NCI-H446 treated with DMSO at 0.1 percent for 48 hours (cell line): ENCODE measurements at regions not wholly inside any gene's neighbourhood (a gene's known extent, or its start where the extent isn't known, plus 50 kb on each side); places are given as distances from the start of the nearest gene placed in this dataset.

Source experiments
- DNase-seq: peaks from one replicate; lab custom pipeline; 2025; lab: John Stamatoyannopoulos, UW

DNA sequence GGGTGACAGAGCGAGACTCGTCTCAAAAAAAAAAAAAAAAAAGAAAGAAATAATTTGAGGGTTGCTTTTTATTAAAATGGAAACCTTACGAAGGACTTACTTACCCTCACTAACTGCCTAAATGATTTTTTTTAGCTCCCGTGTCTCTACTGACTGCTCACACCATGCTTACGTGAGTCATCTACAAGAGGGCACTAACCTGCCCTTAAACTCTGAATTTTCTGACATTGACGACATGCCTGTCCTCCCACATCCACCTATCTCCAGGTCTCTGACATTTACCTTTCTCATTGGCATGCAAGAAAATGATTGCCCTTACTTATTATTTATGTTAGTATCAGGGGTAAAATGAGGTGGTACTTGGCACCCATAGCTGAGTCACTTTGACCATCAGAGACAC, 1286.3 kb upstream of the AUTS2 start:
- no peak for DNase-seq

DNA sequence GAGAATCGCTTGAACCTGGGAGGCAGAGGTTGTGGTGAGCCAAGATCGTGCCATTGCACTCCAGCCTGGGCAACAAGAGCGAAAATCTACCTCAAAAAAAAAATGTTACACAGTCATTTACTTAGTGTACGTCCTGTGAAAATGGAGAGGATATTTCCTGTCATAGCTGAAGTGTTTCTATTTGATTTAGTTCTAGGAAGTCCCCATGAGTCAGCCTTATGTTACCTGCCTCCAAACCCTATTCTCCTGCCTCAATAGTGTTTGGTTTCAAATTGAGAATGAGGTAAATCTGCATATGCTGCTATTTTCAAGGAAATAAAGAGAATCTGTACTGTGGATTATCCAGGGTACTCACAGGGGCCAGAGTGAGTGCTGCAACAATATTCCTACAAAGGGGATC, 1284.5 kb upstream of the AUTS2 start:
- DNase-seq: no peak

DNA sequence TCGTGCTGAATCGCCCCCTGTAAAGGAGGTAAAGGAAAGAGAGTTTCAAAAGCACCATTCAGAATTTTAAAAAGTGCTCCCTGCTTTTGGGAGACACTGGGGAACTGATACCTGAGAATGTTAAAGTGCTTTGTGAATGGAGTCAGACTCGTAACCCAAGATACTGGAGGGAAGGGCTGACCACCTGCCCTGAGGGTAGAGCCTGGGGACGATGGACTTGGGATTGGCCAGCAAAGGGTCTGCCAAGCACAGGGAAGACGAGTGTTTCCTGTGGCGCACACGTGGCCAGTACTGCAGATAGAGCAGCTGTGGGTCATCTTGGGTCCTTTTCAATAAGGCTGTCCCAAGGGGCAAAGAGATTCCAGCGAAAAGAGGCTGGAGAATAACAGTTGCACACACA, 1284.1 kb upstream of the AUTS2 start:
- no peak for DNase-seq

DNA sequence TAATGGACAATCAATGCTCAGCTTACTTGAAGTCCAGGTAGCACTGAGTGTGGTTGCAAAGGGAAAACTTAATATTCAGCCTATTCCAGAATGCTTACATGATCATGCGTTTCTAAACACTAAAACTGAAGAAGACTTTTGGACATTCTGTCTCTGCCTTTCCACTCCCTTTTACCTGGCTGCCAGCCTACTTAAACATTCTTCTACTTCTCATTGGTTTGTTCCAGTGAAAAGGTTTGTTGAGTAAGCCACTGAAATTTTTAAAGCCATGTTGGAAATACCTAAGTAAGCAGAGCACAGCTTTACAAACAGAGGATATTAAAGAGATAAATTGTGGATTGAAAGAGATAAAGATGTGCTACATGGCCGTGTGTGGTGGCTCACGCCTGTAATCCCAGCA, 1280.8 kb upstream of the AUTS2 start:
- DNase-seq: no peak

DNA sequence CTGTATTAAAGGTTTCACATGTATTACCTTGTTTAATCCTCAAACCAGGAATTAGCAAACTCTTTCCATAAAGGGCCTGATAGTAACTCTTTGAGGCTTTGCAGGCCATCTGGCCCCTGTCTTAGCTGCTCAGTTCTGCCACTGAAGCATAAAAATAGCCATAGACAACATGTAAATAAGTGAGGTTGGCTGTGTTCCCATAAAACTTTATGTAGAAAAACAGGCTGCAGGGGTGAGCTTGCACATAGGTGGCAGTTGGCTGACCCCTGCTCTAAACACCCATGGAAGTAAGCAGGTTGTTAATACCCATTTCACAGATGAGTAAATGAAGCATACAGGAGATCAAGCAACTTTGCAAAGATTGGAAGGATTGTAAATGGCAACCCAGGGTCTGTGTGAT, 1279.2 kb upstream of the AUTS2 start:
- no peak for DNase-seq

DNA sequence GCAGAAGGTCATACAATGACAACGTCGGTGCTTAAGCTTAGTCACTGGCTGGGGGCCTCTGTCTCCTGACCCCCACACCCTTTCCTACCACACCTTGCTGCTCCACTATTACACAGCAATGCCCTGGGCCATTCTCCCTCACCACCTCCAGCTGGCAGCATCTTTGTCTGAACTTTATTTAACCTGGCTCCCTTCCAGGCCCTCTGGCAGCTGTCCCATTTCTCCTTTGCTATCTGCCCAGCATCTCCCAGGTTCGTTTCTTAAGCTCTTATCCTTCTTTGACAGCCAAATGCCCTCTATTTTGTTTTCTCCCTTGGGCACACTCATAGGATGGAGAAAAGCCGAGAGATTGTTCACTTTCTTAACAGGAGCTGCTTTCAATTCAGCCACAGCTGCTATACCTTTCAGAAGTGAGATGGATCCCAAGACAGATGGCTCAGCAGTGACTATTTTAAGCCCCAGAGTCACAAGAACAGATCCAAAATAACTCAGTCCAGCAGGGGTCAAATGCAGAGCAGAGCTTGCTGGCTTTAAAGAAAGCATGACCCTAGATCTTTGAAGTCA, 1277.1 kb upstream of the AUTS2 start:
- no peak for DNase-seq

DNA sequence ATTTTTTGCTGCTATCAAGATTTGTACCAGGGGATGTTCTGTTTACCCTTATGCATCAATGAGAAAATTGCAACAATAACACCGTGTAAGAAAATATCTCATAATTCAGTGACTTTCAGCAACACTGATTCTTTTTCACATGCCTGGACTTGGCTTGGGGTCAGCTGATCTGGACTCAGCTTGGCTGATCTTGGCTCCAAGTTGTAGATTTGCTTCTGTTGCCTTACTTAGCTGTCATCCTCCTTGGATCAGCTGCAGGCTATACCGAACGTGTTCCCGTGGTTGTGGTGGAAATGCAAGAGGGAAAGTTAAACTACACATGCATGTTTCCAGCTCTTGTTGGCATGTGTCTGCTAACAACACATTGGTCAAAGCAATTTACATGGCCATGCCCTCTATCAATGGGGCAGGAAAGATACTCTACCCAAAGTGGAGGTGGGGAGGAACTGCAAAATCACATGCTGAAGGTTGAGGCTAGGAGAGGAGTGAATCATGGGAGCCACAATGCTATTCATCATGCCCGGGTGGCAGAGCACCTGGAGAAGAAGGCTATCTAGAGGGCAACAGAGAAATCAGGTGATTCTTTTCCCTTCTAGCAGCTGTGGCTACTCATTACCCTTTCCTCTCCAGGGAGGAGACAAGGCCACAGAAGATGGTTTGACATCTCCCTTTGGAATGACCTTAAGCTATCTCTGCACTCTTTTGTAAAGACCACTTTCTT, 1276.3 kb upstream of the AUTS2 start:
- DNase-seq: no peak

DNA sequence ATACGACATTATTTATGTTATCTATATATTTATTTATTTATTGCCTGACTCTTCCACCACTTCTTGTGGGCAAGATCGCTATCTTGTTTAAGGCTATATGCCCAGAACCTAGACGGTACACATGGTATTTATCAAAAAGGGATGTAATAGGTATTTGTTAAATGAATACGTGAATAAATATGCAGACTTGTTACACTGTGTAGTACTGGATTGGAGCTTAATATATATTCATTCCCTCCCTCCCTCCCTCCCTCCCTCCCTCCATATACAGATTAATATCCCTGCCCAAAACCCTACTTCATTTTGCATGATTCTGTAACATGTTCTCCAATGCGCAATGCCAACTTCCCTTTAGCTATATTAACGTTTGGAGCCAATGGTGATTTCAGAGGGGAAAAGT, 1273.7 kb upstream of the AUTS2 start:
- DNase-seq: no peak

DNA sequence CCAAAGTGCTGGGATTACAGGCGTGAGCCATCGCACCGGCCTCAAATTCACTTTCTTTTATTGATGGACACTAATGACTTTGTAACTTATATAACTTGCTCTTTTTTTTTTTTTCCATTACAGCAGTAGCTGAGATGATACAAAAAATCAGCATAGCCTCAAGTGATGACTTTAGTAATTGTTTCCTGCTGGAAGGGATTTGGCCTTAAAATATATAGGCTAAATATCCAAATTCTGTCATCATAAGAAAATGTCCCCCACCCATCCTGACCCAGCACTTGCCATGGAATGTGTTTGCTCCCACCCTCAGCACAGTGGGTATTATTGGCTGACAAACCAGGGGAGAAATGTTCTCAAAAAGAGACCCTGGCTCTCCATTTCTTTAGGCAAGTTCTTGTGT, 1264.1 kb upstream of the AUTS2 start:
- no peak for DNase-seq

DNA sequence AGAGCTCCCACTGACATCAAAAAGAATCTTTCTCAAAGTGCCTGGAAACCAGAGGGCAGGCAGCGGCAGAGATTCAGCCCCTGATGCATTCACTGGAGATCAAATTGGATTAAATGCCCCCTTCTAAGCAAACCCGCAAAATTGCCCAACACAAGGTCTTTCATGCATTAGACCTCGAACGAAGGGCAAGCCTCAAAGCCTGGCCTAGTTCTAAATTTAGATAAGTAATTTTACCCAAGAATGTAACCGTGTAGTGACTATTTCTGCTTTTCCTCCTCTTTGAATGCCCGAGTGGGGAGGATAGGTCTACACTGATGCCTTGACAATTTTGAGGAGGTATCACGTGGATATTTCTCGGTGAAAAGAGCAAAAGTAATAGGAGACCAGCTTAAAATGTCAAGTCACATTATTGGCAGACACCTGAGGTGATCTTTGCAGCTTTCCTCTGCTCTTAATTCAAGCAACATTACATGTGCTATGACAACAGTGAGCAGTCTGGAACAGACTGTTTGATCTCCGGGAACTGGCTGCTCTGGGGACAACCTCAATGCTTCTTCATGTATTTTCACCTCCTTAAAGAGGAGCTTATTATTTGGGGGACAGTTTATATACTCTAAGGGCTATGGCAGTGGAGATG, 1263.5 kb upstream of the AUTS2 start:
- no peak for DNase-seq

DNA sequence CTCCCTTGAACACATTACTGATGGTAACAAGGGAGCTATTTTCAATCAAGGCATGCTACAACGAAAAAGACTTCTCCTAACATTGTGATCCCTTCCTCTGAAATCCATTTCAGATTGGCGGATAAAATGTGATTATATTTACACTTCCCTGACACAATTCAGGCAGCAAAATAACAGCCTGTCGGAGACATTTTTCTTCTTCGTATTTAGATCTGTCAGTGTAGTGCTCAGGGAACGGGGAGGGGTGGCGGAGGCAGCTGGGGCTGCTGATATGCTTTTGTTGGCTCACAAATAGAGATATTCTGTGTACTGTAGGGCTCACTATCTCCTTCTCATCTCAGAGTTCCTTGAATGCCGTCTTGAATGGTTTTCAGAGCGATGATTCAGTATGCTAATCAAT, 1261.7 kb upstream of the AUTS2 start:
- DNase-seq: no peak

DNA sequence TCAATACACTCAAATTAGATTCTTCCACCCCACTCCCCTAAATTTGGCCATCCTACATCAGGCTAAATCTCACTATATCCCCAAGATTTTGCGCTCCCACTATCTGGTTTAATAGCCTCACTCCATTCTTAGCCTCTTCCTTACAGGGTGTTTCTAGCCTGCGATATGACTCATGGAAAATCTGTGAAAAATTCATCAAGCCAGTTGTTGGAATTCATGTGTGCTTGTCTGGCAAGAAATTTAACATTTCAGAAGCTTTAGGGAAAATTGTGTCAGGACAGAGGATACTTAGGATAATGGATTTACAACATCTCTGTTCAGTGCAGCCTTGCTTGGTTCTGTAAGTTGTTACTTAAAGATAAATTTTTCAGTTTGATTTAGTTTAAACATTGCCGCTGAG, 1249.9 kb upstream of the AUTS2 start:
- DNase-seq: no peak

DNA sequence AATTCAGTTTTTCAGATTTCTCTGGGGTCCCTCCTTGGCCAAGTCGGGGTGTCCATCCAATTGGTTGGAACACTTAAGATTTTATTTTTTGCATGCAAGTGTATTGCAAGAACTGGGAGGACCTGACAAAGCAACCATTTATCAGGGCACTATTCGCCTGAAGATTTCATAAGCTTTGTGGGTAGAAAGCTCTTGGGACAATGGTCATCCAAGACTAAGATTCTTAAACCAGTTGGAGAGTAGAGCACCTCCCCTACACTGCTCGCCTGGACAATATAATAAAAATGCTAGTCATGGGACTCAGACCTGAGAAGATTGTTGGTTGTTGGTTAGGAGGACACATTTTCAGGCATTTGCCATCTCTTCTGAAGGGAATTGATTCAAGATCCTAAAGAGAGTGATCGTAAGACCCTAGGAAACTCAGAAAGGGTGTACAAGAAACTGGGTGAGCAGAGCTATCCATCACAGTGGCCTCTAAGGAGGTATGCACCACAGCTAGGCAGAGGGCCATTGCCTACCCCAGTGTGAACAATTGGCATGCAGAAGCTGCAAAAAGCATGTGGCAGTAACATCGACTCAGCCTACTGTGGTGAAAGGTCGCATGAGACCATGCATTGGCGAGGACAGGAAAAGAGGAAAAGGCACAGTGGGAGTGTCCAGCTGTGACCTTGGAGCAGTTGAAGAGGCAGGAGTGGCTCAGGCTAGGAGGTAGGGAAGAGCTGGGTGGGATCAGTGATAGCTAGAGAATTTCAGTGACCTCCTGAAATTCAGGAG, 1235.3 kb upstream of the AUTS2 start:
- no peak for DNase-seq

DNA sequence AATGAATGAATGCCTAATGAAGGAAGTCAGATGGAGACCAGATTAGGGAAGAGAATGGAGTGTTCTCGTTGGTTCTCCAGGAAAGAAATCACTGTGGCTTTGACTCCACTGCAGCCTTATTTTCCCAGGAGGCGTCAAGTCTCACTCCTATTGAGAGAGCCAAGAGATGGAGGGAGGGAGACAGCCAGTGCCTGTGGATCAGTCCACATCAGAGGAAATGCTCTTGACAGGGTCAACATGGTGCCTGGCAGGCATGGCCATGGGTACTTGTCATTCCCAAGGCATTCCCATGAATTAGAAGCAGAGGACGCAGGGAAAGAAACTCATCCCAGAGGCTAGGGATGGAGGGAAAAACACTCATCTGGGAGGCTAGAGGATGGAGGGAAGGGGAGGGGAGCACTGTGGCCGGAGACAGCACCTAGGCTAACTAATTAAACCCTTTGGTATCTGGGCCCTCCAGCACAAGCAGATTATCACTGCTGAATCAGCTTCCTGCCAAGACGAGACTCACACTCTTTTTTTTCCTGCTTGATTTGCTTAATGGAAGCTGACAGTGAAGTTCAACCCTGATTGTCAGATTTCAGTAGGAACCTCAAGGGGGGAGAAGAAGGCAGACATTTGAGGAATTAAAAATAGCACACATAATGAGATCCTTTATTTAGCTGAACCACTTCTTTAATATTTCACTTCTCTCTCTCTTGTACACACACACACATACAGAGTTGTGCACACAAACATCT, 1233.2 kb upstream of the AUTS2 start:
- DNase-seq: no peak

DNA sequence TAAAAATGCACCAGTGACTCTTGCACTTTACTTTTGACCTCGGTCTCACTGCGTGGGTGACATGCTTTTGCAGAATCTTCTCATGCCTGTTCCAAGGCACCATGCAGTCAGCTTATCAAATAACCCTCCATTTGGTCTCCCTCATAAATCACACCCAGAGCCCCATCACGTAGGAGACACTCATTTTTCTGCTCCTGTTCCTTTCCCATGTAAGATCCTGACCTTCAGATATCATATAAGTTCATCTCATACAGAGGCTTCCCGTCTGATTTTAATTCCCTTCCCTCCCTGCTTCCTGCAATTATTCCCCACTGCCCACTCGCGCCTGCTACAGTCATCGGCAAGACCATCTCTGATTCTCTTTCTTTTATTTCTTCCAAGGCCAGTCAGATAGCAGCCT, 1226.3 kb upstream of the AUTS2 start:
- no peak for DNase-seq

DNA sequence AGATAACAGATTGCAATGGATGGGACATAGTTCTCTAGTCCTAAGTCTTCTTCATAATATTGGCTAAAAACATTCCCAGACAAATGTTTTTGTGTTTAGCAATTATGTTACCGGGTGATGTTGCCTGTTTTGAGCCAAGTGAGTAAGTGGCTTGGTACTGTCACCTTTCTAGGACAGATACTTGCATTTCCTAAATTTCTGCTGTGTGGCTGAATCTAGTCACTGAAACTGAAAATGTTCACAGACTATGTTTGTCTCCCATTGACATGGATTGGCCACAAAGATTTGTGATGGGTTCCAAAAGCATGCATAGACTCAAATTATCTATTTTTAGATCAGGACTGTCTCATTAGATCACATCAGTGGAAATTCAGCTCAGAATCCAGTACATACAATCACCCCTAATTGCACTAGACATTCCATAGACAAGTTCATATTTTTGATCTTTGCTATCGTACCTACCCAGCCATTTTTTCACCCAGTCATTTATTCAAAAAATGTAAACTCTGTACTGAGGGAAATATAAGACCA, 1222.1 kb upstream of the AUTS2 start:
- DNase-seq: no peak

DNA sequence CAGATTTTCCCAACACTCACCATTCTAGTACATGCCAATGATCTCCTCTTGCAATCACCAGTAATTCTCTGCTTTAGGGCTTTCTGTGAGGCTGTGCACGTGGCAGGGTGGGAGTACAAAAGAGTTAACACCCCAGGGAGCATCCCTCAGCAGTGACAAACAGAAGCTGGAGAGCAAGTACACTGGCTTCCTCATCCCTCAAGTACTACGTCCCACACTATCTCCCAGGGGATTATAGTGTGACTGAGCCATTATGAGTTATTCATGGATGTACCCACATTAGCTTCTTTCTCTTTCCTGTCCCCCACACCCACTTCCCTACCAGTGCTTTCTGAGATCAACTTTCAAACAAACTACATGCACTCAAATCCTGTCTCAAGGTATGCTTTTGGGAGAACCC, 1216.5 kb upstream of the AUTS2 start:
- no peak for DNase-seq

DNA sequence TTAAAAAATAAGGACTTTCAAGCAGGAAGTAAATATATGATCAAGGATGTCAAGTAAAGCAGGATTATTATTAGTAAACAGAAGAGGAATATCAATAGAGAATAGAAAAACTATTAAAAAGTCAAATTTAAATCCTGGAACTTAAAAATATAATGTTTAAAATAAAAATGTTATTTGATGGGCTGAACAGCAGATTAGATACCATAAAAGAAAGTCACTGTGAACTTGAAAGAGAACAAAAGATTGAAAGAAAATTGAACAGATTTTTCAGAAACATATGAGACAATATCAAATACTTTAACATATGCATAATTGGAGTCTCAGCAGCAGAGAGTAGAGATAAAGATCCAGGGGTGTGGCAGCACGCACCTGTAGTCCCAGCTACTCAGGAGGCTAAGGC, 1213.7 kb upstream of the AUTS2 start:
- no peak for DNase-seq

DNA sequence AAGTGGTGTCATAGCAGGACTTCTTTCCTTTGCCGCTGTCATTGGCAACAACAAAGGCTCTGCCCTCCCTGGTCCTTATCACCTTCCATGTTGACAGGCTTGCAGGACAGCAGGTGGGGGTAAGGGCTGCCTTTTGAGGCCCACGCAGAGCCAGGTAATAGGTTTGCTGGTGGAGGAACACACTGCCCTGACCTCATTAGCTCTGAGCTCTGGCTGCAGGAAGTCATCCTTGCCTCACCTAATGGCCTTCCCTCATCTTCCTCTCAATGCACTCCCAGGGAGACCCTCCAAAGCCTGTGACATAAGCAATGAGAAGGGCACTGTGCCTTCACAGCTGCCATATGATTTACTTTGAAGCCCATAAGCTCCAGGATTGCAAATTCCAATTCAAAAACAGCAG, 1205.2 kb upstream of the AUTS2 start:
- DNase-seq: no peak

DNA sequence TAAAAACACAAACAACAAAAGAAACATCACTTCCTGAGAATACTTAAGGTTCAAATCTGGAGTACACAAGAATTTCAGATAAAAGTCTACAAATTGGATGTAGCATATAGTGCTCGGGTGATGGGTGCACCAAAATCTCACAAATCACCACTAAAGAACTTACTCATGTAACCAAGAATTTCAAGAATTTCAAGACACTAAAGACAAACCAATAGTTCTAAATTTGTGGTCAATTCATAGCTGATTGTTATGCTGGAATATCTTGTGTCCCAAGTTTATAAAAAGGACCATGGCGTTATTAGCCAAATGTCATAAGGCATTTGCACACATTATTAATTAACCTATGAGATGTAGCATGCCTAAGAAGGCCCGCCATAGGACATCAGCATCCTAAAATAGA, 1204.1 kb upstream of the AUTS2 start:
- no peak for DNase-seq

DNA sequence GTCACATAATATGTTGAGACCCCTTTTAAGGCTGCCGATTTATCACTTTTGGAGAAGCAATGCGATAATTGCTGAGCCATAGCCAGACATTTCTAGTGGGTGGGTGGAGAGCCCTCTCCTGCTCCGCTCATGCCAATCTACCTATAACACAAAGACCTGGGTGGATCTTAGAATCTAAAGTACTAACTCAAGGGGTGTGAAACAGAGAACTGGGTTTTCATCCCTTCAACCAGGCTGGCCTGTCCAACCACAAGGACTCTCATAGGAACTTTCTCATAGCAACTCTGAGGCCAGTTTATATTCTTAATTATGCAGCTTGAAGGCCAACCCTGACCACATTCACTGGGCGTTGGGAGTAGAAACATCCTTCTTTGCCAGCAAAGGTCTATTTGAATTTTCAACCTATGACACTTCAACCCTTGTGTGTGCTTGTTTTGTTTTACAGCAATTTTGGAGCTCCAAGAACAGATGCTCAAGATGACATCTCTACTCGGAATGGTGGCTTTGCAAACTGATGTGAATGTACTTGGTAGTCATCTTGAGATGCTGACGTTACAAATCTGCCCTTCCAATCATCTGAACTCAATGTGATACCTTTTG, 1198.2 kb upstream of the AUTS2 start:
- DNase-seq: no peak

DNA sequence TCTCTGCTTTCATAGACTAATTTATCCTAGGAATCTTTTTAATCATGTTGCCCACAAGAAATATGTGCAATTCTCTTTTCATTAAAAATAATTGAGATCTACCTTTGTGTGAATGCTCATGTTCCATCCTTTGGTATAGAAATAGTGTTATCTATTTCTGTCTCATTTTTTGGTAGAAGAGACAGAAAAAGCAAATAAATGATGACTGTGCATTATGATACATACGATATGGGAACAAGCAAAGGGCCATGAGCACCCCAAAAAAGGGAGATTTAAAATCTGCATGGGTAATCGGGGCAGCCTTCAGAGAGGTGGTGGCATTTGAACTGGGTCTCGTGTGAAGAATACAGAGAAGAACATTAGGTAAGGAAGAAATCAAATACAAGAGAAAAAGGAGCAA, 1197.5 kb upstream of the AUTS2 start:
- DNase-seq: no peak
